ENCODE measurements at regions not wholly inside any gene's neighbourhood (a gene's known extent, or its start where the extent isn't known, plus 50 kb on each side); places are given as distances from the start of the nearest gene placed in this dataset.

DNA sequence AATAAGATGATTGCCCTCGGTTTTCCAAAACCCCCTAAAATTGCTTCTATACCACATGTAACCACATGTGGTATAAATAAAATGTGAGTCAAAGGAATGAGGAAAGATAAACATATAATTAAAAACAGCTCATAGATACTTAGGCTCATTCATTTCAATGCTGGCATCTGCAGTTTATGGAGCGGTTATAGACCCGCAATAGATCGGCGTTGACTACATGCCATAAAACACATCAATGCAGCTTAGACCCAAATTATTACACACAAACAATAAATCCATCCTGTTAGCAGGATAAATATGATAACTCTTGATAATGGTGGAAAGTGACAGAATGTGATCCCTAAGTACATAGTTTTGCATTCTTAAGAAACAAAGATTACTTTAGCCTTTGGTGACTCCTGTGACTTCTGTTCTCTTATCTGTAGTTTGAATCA is 143.7 kb downstream of the NR2F2 start:
- Histone ChIP-seq H2BK15ac (ENCODE audit: low read depth, low read length) (no peak overlapping the region), H2AK9ac (replicated peaks; ENCODE audit: low read depth, low read length, poor library complexity) (no peak overlapping the region), H3K4me3 (ENCODE audit: insufficient read depth, low read depth, low read length) (no peak overlapping the region), H4K20me1 (ENCODE audit: insufficient read depth, low read length) (no peaks in the 10 kb centered on the region), H3K4me1 (ENCODE audit: control insufficient read depth, insufficient read depth, low read length) (no peaks in the 10 kb centered on the region), H2BK120ac (ENCODE audit: low read depth, low read length) (no peak overlapping the region), H3K27me3 (ENCODE audit: control insufficient read depth, insufficient read depth, low read length) (peaks cover 5% of the 10 kb centered on the region; the same call in 1 of the 2 replicates), H3K9me1 (ENCODE audit: insufficient read depth, low read length) (no peaks in the 10 kb centered on the region), H2AK5ac (ENCODE audit: low read depth, low read length) (no peak overlapping the region), H2AFZ (replicated peaks; ENCODE audit: low read length, poor library complexity) (no peak overlapping the region), H3K4ac (ENCODE audit: low read depth, low read length) (no peak overlapping the region), H3K56ac (ENCODE audit: extremely low read depth, insufficient read depth, low read length) (no peak overlapping the region), H3K79me1 (ENCODE audit: low read depth in 1 of 2, low read length in 2 of 2) (no peaks in the 10 kb centered on the region), H2BK5ac (ENCODE audit: low read depth, low read length, poor library complexity, severe bottlenecking) (no peak overlapping the region), H3K9me3 (ENCODE audit: control insufficient read depth, insufficient read depth, low read length) (no peaks in the 10 kb centered on the region), H4K8ac (ENCODE audit: low read depth in 2 of 2, low read length in 2 of 2) (no peak overlapping the region), H3K23ac (ENCODE audit: low read depth, low read length) (no peak overlapping the region), H3K27ac (ENCODE audit: insufficient read depth, low read length) (no peak overlapping the region), H4K5ac (ENCODE audit: low read depth, low read length) (no peak overlapping the region), H4K91ac (ENCODE audit: insufficient read depth, low read depth, low read length) (no peak overlapping the region), H3K9ac (ENCODE audit: low read depth, low read length) (no peak overlapping the region), H3K36me3 (ENCODE audit: control insufficient read depth, insufficient read depth, low read length) (no peaks in the 10 kb centered on the region), H3K18ac (ENCODE audit: low read depth, low read length) (no peak overlapping the region), H3K4me2 (ENCODE audit: low read depth, low read length) (no peak overlapping the region), H3K14ac (replicated peaks; ENCODE audit: low read depth, low read length) (no peak overlapping the region), H2BK20ac (ENCODE audit: low read depth, low read length) (no peak overlapping the region)
- TF ChIP-seq CEBPB (IDR thresholded peaks at IDR 0.05; ENCODE audit: low read depth, low read length), result no peak
- TF ChIP-seq RFX5 (IDR thresholded peaks at IDR 0.05; ENCODE audit: low read depth, low read length), result no peak
- TF ChIP-seq, protein P1, sequence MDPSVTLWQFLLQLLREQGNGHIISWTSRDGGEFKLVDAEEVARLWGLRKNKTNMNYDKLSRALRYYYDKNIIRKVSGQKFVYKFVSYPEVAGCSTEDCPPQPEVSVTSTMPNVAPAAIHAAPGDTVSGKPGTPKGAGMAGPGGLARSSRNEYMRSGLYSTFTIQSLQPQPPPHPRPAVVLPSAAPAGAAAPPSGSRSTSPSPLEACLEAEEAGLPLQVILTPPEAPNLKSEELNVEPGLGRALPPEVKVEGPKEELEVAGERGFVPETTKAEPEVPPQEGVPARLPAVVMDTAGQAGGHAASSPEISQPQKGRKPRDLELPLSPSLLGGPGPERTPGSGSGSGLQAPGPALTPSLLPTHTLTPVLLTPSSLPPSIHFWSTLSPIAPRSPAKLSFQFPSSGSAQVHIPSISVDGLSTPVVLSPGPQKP (IDR thresholded peaks at IDR 0.05; ENCODE audit: borderline replicate concordance, low read depth, low read length), result no peak
- no peak for TF ChIP-seq MXI1 (IDR thresholded peaks at IDR 0.05; ENCODE audit: borderline replicate concordance, low read depth, low read length)
- TF ChIP-seq FOS (IDR thresholded peaks at IDR 0.05; ENCODE audit: low read depth, low read length), result no peak
- no peak for TF ChIP-seq NFE2L2 (IDR thresholded peaks at IDR 0.05; ENCODE audit: low read depth, low read length)
- TF ChIP-seq RCOR1 (IDR thresholded peaks at IDR 0.05; ENCODE audit: insufficient replicate concordance, low read length), result no peak
- TF ChIP-seq, protein P2, sequence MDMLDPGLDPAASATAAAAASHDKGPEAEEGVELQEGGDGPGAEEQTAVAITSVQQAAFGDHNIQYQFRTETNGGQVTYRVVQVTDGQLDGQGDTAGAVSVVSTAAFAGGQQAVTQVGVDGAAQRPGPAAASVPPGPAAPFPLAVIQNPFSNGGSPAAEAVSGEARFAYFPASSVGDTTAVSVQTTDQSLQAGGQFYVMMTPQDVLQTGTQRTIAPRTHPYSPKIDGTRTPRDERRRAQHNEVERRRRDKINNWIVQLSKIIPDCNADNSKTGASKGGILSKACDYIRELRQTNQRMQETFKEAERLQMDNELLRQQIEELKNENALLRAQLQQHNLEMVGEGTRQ (IDR thresholded peaks at IDR 0.05; ENCODE audit: low read depth, low read length), result no peak
- TF ChIP-seq POLR2A (IDR thresholded peaks at IDR 0.05; ENCODE audit: low read depth, low read length), result no peak
- TF ChIP-seq BHLHE40 (IDR thresholded peaks at IDR 0.05; ENCODE audit: low read depth, low read length), result no peak
- TF ChIP-seq RAD21 (IDR thresholded peaks at IDR 0.05; ENCODE audit: low read length), result no peak
- no peak for TF ChIP-seq SMC3 (IDR thresholded peaks at IDR 0.05; ENCODE audit: low read depth, low read length)
- no peak for TF ChIP-seq CHD1 (IDR thresholded peaks at IDR 0.05; ENCODE audit: low read depth, low read length)
- no peak for TF ChIP-seq MAFK (IDR thresholded peaks at IDR 0.05; ENCODE audit: low read depth, low read length)
- TF ChIP-seq, protein P3, sequence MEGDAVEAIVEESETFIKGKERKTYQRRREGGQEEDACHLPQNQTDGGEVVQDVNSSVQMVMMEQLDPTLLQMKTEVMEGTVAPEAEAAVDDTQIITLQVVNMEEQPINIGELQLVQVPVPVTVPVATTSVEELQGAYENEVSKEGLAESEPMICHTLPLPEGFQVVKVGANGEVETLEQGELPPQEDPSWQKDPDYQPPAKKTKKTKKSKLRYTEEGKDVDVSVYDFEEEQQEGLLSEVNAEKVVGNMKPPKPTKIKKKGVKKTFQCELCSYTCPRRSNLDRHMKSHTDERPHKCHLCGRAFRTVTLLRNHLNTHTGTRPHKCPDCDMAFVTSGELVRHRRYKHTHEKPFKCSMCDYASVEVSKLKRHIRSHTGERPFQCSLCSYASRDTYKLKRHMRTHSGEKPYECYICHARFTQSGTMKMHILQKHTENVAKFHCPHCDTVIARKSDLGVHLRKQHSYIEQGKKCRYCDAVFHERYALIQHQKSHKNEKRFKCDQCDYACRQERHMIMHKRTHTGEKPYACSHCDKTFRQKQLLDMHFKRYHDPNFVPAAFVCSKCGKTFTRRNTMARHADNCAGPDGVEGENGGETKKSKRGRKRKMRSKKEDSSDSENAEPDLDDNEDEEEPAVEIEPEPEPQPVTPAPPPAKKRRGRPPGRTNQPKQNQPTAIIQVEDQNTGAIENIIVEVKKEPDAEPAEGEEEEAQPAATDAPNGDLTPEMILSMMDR (conservative IDR thresholded peaks at IDR 0.05; ENCODE audit: low read depth, low read length), result no peak
- no peak for TF ChIP-seq MAZ (IDR thresholded peaks at IDR 0.05; ENCODE audit: borderline replicate concordance, low read depth, low read length)
- no CpG with 5 or more reads among the region's 5 CpGs for WGBS, 2 experiments (ENCODE audit: extremely low coverage in 2 of 2, insufficient read length in 1 of 2)
- dilution Hi-C loops (cut with HindIII; ENCODE audit: low sequenced_read_pairs, unreplicated experiment), result no loop called here
- intact Hi-C loops (cut with micrococcal nuclease), result no loop called here
- ATAC-seq (ENCODE audit: low read depth) (no peak), DNase-seq (no peak)
- BruUV-seq (replicated peaks), result no TSS peak
- POLR2A ChIA-PET (ENCODE audit: unreplicated experiment), result no interaction called here
- CTCF ChIA-PET, result no interaction called here
- in situ Hi-C loops (cut with MboI; ENCODE audit: low sequenced_read_pairs), result no loop called here

Measured in IMR-90 (cell line).